ENCODE measurements at regions not wholly inside any gene's neighbourhood (a gene's known extent, or its start where the extent isn't known, plus 50 kb on each side); places are given as distances from the start of the nearest gene placed in this dataset.
"Not testable (repeated sequence)": the region's sequence is repeated elsewhere in the genome, so short reads cannot be mapped to it uniquely, and the experiment has no call there.

- DNase-seq = peak in 2 of 10 donors; percentile 30 to 35
- intact Hi-C loops (cut with DNase I) = no loop called here
These were observed 104.2 kb upstream of the TARDBP start for GRCh38 chr1:10908266-10908665.

- intact Hi-C loops (cut with DNase I) = no loop called here
- peak in 4 of 10 donors; percentile 44 to 83 (median 72) for DNase-seq
These were observed 102.5 kb upstream of the TARDBP start for GRCh38 chr1:10909697-10910680.

- DNase-seq = peak in 3 of 10 donors; percentile 24 to 55 (median 52)
- intact Hi-C loops (cut with DNase I) = no loop called here
These were observed 101.6 kb upstream of the TARDBP start for GRCh38 chr1:10910681-10911489.

GRCh38 chr1:10911490-10912166, 100.8 kb upstream of the TARDBP start:
- DNase-seq = peak in 3 of 10 donors; percentile 13 to 58 (median 57)

GRCh38 chr1:10912441-10912840, 100.0 kb upstream of the TARDBP start:
- intact Hi-C loops (cut with DNase I) = no loop called here
- DNase-seq = peak in 3 of 10 donors; percentile 45 to 59 (median 47)

More at GRCh38 chr1:10911490-10912166, 100.8 kb upstream of the TARDBP start:
- intact Hi-C loops (cut with DNase I) = no loop called here

GRCh38 chr1:10914056-10914455, 98.4 kb upstream of the TARDBP start:
- intact Hi-C loops (cut with DNase I) = no loop called here
- DNase-seq = peak in 3 of 10 donors; percentile 11 to 26 (median 17)

GRCh38 chr1:10915594-10915993, 96.9 kb upstream of the TARDBP start:
- peak in 3 of 10 donors; percentile 5 to 54 (median 41) for DNase-seq
- intact Hi-C loops (cut with DNase I) = no loop called here

- intact Hi-C loops (cut with DNase I) = no loop called here
- DNase-seq = peak in 2 of 10 donors; percentile 24 to 54
These were observed 96.1 kb upstream of the TARDBP start for GRCh38 chr1:10916311-10916710.

GRCh38 chr1:10916991-10917390, 95.5 kb upstream of the TARDBP start:
- DNase-seq = peak in 3 of 10 donors; percentile 5 to 49 (median 14)

GRCh38 chr1:10917513-10918454, 94.7 kb upstream of the TARDBP start:
- DNase-seq = peak in 2 of 10 donors; percentile 9 to 20
- intact Hi-C loops (cut with DNase I) = no loop called here

More at GRCh38 chr1:10916991-10917390, 95.5 kb upstream of the TARDBP start:
- intact Hi-C loops (cut with DNase I) = no loop called here

GRCh38 chr1:10918531-10918930, 93.9 kb upstream of the TARDBP start:
- DNase-seq = peak in 2 of 10 donors; percentile 7 to 51
- intact Hi-C loops (cut with DNase I) = no loop called here

- no peak for DNase-seq
- intact Hi-C loops (cut with DNase I) = no loop called here
These were observed 92.3 kb upstream of the TARDBP start for GRCh38 chr1:10920063-10920626.

GRCh38 chr1:10922315-10923060, 90.0 kb upstream of the TARDBP start:
- DNase-seq; intact Hi-C loops (cut with DNase I): not testable (repeated sequence)

- peak in 1 of 10 donors; percentile 10 for DNase-seq
- intact Hi-C loops (cut with DNase I) = no loop called here
These were observed 88.4 kb upstream of the TARDBP start for GRCh38 chr1:10924030-10924429.

- peak in 1 of 10 donors; percentile 22 for DNase-seq
- intact Hi-C loops (cut with DNase I) = no loop called here
These were observed 83.8 kb upstream of the TARDBP start for GRCh38 chr1:10928654-10929053.

- intact Hi-C loops (cut with DNase I) = no loop called here
- peak in 1 of 10 donors; percentile 10 for DNase-seq
These were observed 80.4 kb upstream of the TARDBP start for GRCh38 chr1:10932088-10932487.

- intact Hi-C loops (cut with DNase I) = no loop called here
- peak in 1 of 10 donors; percentile 30 for DNase-seq
These were observed 78.2 kb upstream of the TARDBP start for GRCh38 chr1:10934150-10934818.
